Neutrophil (primary cell): ENCODE measurements at regions not wholly inside any gene's neighbourhood (a gene's known extent, or its start where the extent isn't known, plus 50 kb on each side); places are given as distances from the start of the nearest gene placed in this dataset.

Source experiments
- H3K27ac ChIP-seq: fragments of 200-600 bp; sonication (generic); 2 replicates; pipeline ENCODE4 v1.5.1; 2016; ENCODE audit warnings: mild to moderate bottlenecking, moderate library complexity
- H3K27me3 ChIP-seq: fragments of 200-600 bp; sonication (generic); 2 replicates; pipeline ENCODE4 v1.6.0; 2016; ENCODE audit warnings: mild to moderate bottlenecking
- H3K36me3 ChIP-seq: fragments of 200-600 bp; sonication (generic); 2 replicates; pipeline ENCODE4 v1.5.1; 2017
- H3K4me1 ChIP-seq, 2 experiments: fragments of 200-600 bp in 1 of 2; sonication (generic) in 1 of 2; 1 replicate in 1 of 2; 2 replicates in 1 of 2; pipeline versions ENCODE4 v1.5.1 to v1.6.1; 2013 to 2016; ENCODE audit warnings: low read depth in 1 of 2, low read length in 1 of 2, mild to moderate bottlenecking in 1 of 2, moderate library complexity in 1 of 2; ENCODE audit not compliant: control insufficient read depth in 1 of 2, insufficient read depth in 1 of 2
- H3K4me3 ChIP-seq, 2 experiments: fragments of 200-600 bp in 1 of 2; sonication (generic) in 1 of 2; 1 replicate in 1 of 2; 2 replicates in 1 of 2; pipeline ENCODE4 v1.5.1; 2013 to 2016; ENCODE audit warnings: low read depth in 1 of 2, low read length in 1 of 2, mild to moderate bottlenecking in 1 of 2, moderate library complexity in 1 of 2
- H3K9me3 ChIP-seq: fragments of 200-600 bp; sonication (generic); 2 replicates; pipeline ENCODE4 v1.5.1; 2016
- TF ChIP-seq, protein P1 (sequence below): fragments of 200-600 bp; sonication (generic); IDR thresholded peaks from 2 replicates; pipeline ENCODE4 v1.5.1; 2016; ENCODE audit warnings: antibody characterized with exemption

DNA sequence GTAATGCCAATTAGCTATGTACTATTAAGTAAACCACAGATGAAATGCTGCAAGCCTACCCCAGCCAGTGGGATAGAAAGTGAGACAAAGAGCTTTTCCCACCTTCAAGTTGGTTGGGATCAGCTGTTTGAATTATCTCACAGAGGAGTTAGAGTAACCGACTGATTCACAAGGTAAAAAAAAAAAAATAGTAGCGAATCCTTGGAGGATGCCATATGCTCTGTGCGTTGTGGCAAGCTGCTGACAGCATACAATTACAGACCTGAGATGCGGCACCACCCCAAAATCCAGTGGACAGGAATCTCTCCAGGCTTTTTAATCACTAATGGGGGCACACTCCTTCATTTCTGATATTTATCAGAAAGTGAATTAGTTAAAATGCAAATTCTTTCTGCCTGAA, 157.0 kb upstream of the RMST start:
- TF ChIP-seq, protein P1, sequence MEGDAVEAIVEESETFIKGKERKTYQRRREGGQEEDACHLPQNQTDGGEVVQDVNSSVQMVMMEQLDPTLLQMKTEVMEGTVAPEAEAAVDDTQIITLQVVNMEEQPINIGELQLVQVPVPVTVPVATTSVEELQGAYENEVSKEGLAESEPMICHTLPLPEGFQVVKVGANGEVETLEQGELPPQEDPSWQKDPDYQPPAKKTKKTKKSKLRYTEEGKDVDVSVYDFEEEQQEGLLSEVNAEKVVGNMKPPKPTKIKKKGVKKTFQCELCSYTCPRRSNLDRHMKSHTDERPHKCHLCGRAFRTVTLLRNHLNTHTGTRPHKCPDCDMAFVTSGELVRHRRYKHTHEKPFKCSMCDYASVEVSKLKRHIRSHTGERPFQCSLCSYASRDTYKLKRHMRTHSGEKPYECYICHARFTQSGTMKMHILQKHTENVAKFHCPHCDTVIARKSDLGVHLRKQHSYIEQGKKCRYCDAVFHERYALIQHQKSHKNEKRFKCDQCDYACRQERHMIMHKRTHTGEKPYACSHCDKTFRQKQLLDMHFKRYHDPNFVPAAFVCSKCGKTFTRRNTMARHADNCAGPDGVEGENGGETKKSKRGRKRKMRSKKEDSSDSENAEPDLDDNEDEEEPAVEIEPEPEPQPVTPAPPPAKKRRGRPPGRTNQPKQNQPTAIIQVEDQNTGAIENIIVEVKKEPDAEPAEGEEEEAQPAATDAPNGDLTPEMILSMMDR = no peak
- Histone ChIP-seq H3K9me3 (no peaks in the 10 kb centered on the region), H3K36me3 (no peaks in the 10 kb centered on the region), H3K4me1 (no peaks in the 10 kb centered on the region), H3K27ac (no peak overlapping the region), H3K27me3 (no peaks in the 10 kb centered on the region), H3K4me3 (no peak overlapping the region)

DNA sequence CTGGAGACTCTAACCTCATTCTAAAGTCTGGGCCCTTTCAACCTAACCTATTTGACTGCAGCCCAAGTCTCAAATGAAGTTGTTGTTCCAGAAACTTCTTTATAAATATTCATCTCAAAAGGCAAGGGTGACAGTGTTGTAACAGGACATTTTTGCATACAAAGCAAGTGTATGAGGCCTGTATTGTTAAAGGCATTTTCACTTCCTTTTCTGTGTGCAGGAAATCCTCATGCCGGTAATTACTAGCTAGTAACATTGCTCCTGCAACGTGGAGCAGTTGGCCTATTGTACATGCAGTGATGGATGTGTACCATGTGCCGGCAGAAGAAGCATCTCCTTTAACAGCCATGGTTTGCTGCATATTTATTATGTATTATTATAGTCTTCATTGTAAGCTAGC, 156.5 kb upstream of the RMST start:
- Histone ChIP-seq H3K36me3 (no peaks in the 10 kb centered on the region), H3K27me3 (no peaks in the 10 kb centered on the region), H3K27ac (no peak overlapping the region), H3K4me1 (no peaks in the 10 kb centered on the region), H3K4me3 (no peak overlapping the region), H3K9me3 (no peaks in the 10 kb centered on the region)
- TF ChIP-seq, protein P1 = no peak

DNA sequence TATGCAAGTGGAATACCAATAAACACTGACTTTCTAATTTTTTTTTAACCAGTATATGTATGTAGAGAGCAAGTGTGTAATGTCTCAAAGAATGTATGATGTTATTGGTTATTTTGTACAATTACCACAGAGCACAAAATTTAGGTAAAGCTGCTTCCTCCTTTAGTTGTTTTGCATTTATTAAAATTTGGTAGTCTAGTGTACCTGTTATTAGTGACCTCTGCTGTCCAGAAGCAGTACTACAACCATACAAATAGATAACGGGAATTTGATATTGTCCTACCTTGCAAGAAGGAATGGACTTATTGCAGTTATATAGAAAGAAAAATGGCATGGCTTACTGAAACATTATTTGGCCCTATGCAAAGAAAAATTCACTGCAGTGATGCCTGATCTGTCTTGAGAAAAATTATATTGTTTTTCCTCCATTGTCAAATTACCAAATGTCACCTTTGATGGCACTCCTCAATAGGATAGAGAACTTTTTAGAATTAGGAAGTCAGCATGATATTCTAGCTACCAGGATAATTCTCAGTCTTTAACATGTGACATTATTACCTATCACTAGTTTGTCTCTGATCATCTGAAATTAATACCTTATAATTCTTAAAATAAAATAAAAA, 153.9 kb upstream of the RMST start:
- H3K27me3 ChIP-seq = no peaks in the 10 kb centered on the region
- TF ChIP-seq, protein P1 = peak; percentile 32
- no peak overlapping the region for H3K4me3 ChIP-seq
- no peaks in the 10 kb centered on the region for H3K4me1 ChIP-seq
- H3K9me3 ChIP-seq = no peaks in the 10 kb centered on the region
- H3K36me3 ChIP-seq = no peaks in the 10 kb centered on the region
- no peak overlapping the region for H3K27ac ChIP-seq

DNA sequence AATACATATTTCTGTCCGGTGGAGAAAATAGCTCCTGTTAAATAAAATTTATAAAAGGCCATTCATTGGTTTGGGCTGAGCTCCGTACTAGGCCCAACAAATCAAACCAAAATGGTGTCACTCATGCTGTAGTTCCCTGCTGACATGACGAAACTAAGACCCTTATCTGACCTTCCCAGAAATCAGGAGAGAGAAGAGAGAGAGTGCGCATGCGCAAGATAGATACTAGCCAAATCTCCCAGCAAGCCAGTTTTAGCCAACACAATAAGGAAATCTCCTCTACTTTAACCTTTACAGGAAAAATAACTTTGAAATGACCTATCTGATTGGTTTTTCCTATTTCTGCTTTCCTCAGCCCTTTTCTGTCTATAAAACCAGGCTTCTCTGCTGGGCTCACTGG, 152.7 kb upstream of the RMST start:
- no peaks in the 10 kb centered on the region for H3K36me3 ChIP-seq
- H3K4me3 ChIP-seq = no peak overlapping the region
- no peaks in the 10 kb centered on the region for H3K27me3 ChIP-seq
- H3K9me3 ChIP-seq = no peaks in the 10 kb centered on the region
- no peak overlapping the region for H3K27ac ChIP-seq
- TF ChIP-seq, protein P1 = no peak
- H3K4me1 ChIP-seq = no peaks in the 10 kb centered on the region

DNA sequence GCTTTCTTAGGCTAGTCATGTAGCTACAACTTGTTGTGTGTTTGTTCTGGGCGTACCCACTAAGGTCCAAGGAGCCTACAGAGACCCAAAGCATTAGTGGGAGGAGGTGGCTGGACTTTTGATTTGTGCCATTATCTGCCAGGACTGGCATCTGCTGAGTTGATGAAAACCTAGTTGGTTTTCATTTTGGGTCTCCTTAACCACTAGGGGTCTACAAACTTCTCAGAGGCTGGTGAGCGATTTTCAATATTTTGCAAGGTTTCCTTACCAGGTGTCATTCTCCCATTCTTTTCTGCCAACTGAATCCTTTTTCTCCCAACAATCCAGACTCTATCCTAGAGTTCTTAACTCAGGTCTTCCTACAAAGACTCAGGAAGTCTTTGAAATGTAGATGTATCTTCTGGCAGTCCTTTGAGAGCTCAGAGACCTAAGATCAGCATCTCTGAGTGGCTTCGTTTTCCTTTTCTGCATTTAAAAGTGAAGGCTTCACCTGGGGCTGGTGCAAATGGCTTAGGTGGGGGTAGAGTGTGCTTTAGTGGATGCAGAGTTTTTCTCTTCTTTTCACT, 150.0 kb upstream of the RMST start:
- TF ChIP-seq, protein P1 = no peak
- no peaks in the 10 kb centered on the region for H3K9me3 ChIP-seq
- H3K27ac ChIP-seq = no peak overlapping the region
- no peaks in the 10 kb centered on the region for H3K36me3 ChIP-seq
- H3K4me1 ChIP-seq = no peaks in the 10 kb centered on the region
- H3K4me3 ChIP-seq = no peak overlapping the region
- H3K27me3 ChIP-seq = no peaks in the 10 kb centered on the region
